AG08395 (cell line): ENCODE measurements at regions not wholly inside any gene's neighbourhood (a gene's known extent, or its start where the extent isn't known, plus 50 kb on each side); places are given as distances from the start of the nearest gene placed in this dataset.
A peak's percentile ranks its signal among the peaks of the same experiment; 100 is the strongest.
"Not testable (repeated sequence)": the region's sequence is repeated elsewhere in the genome, so short reads cannot be mapped to it uniquely, and the experiment has no call there.

Experiments used
- DNase-seq: peaks from one replicate; pipeline ENCODE4 v3.0.0; 2012; ENCODE audit warnings: mixed read lengths, low spot score

DNA sequence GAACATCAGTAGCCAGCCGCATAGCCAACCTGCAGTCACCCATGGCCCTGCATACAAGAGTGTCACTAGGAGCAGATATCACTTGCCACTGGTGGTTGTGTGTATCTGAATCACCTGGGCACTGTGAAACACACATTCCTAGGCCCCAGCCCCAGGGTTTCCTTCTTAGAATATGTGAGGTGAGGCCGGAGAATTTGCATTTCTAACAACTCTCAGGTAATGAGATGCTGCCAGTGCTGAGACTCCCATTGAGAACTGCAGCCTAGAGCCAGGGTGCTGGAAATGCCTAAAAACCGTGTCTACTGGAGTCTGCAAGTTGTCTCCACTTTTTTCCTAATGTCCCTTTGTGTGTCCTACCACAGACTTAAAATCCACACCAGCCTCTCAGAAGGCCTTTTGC is 232.0 kb upstream of the PLGLB2 start:
- not testable (repeated sequence) for DNase-seq

DNA sequence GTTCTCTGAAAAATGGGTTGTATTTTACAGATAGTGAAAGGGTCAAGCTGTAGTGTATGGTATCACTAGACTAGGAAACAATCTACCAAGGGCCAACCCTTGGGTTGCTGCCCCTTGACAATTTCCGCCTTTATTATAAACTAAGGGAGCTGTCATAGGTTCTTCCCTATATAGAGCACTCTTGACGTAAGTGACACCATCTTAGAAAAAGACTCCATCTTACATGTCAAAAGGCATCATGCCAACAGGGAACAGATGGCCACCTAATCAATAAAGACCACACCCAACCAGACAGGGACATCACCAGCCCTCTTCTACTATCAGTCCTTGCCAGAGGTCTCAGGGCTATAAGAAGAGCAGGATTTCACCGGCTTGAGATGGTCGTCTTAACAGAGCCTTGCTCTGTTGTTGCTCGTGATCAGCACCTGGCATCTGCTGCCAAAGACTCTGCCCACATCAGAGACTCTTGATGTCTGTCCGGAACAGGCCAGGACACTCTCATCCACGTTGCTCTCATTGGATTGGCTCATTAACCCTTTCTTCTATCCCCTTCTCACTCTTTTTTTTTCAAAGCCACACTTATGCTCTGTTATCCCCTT is 231.4 kb upstream of the PLGLB2 start:
- DNase-seq: not testable (repeated sequence)

- not testable (repeated sequence) for DNase-seq
Observed at GRCh38 chr2:87517438-87517837, 230.4 kb upstream of the PLGLB2 start.

DNA sequence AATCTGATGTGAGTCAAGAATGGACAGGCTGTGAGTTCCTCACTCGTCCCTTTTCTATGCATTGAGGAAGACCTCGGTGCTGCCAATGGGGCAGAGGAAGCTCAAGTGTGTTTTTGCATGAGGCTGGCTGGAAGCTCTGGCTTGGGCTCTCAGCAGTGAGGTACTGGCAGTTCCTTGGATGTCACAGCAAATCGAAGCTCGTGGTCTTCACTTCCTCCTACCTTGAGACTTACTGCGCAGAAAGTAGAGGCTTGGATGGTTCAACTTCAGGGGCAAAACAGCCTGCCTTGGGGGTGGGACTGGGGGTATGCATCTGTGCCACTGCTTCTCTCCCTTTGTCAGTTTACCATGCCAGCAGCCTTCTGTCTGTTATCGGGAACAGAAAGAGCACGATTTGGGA is 229.8 kb upstream of the PLGLB2 start:
- not testable (repeated sequence) for DNase-seq

DNA sequence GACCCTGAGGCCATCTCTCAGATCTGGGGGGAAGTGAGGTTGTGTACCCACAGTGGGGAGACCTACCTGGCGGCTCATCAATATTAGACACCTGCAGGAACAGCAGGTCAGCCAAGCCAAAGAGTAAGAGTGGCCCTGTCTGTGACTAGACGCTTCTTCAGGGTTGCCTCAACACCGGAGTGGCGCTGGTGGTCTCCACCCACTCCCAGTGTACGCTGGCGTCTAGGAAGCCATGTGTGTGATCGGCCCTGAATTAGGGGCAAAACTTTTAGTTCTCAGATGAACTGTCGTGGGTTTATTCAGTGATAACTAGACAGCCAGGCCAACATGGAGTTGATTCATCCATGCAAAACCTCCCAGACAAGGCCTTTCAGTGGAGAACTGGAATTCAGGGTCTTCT is 229.3 kb upstream of the PLGLB2 start:
- DNase-seq: not testable (repeated sequence)

GRCh38 chr2:87519158-87520011 is 228.5 kb upstream of the PLGLB2 start:
- not testable (repeated sequence) for DNase-seq

- DNase-seq: not testable (repeated sequence)
Observed at GRCh38 chr2:87521057-87521456, 226.8 kb upstream of the PLGLB2 start.

- DNase-seq: not testable (repeated sequence)
Observed at GRCh38 chr2:87521489-87521888, 226.4 kb upstream of the PLGLB2 start.

DNA sequence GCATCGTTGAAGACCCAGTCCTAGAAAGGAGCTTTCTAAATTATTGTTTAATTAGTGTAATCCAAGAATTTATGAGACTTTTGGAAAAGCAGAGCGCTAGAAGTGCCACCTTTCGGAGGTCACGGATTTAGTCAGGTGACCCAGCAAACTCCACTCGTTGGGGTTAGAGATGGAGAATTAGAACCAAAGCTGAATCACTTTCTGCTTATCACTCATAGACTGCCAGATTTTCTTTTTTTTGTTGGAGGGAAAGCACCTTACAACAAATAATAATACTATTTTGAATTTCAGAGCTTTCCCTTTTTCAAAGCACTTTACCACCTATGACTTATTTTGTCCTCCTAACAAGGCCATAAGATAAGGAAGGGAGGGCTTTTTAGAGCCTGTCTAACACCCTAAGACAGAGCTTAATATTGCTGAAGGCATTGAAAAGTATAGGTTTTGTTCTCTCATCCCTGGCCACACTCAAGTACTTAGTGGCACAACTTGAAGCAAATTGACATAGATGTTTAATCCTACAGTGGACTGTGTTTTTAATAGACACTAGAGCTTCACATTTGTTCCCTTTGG is 223.2 kb upstream of the PLGLB2 start:
- not testable (repeated sequence) for DNase-seq

- not testable (repeated sequence) for DNase-seq
Observed at GRCh38 chr2:87525497-87525991, 222.3 kb upstream of the PLGLB2 start.

- DNase-seq: not testable (repeated sequence)
Observed at GRCh38 chr2:87526258-87526657, 221.6 kb upstream of the PLGLB2 start.

- DNase-seq: peak; percentile 1
Observed at GRCh38 chr2:87531968-87532715, 215.7 kb upstream of the PLGLB2 start.

- not testable (repeated sequence) for DNase-seq
Observed at GRCh38 chr2:87533390-87534272, 214.3 kb upstream of the PLGLB2 start.

DNA sequence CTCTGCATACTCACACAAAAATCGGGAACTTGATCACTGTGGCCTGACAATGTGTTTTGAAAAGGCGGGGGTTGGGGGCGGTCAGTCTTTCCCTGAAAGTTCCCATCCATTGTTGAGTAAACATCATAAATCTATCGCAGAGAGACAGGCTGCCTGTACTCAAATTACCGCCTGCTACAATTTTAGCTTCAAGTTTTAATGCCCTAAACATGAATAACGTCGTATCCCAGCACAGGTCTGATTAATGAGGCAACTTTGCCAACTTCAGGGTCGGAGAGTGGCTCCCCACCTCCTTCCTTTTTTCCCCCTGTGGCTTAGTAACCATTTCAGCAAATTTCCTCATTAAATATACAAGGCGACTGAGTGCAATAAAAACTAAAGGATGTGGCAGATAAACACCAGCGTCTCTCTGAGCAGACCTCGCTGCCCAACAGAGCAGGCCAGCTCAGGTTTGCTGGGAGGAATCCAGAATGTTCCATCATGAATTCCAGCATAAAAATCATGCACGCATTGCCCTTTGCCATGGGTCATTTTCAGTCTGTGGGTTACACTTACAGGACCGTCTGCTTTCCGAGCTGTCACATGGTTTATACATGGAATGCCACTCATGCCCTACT is 213.5 kb upstream of the PLGLB2 start:
- not testable (repeated sequence) for DNase-seq

DNA sequence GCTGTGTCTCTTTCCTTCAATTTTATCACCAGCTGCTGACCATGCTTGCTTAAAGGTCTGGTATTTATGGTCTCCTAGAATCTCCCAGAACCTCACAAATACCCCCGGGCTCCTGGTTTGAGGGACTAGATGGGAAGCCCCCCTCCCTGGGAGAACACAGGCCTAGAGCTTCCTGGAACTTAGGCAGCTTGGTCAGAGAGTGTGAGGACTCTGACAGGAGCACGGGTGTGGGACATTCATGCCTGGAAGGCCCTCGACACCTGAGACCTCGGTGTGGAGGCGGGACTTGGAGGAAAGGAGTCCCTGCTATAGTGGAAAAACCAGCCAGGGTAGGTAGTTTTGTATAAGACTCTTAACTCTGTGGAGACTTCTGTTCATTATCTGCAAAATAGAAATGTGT is 211.5 kb upstream of the PLGLB2 start:
- DNase-seq: not testable (repeated sequence)

GRCh38 chr2:87537251-87537671 is 210.6 kb upstream of the PLGLB2 start:
- DNase-seq: not testable (repeated sequence)

DNA sequence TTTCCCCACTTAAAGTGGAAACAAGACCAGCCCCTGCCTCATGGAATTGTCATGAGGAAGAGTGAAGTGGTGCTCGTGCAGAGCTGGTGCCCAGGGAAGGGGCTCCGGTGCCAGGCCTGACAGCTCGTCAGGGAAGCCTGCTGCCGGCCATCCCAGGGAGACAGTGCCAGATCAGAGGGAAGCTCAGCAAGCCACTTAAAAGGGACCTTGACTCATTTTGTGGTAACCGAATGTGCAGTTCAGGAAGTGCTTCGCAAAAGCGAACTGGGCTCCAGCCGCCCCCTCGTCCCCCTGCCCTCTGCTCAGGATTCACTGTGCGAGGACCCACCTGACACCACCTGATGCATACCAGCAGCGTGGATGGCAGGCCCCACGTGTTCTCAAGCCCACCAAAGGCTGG is 209.6 kb upstream of the PLGLB2 start:
- not testable (repeated sequence) for DNase-seq

DNA sequence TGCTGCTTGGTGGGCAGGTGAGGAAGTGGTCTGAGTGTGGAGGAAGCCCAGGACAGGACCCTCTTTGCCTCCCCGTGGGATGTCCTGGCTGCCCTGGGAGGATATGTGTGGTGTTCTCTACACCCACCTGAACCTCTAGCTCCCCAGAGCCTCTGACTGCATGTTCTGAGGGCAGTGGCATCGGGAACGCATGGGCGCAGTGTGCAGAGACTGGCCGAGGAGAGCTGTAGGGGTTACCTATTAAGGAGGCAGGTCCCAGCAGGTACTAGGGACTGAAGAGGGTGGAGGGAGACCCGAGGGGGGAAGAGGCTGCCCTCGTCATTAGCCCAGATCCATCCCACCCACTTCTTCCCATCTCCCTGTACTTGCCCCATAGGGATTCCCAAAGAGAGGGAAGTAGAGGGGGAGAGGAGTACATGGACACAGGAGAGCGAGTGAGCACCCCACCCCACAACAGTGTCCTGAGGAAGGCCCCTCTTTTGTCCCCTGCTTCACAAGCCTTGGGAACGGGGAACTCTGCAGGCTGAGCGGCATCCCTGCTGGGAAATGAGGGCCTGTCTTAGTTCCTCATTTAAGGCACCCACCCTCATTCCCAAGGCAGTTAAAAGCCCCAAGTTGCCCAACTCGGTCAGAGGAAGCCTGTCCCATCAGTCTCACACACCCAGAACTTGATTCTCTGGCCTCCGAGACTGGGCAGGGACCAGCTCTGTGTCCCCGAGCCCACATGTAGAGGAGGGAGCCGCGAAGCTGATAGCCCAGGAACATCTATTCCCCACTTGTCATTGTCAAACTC is 208.5 kb upstream of the PLGLB2 start:
- DNase-seq: not testable (repeated sequence)

DNA sequence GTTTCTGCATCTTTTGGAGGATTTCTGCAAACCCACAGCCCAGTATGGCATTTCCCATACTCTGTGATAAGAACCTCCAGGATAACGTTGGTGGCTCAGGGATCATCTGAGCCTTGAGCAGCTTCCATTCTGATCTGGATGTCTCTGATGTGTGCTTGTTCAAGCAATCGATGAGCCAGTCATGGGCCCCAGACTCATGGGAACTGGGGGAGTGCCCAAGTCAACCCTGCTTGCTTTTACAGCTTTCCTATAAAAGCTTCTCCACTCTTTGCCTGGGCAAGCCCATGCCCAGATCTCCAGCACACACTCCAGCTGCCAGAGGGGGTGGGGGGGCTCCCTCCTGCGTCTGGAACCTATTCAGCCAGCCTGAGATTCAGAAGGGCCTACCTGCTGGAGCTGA is 207.6 kb upstream of the PLGLB2 start:
- not testable (repeated sequence) for DNase-seq
